Esophagus (tissue), 2 donors: ENCODE measurements at regions not wholly inside any gene's neighbourhood (a gene's known extent, or its start where the extent isn't known, plus 50 kb on each side); places are given as distances from the start of the nearest gene placed in this dataset.
"Not testable (repeated sequence)": the region's sequence is repeated elsewhere in the genome, so short reads cannot be mapped to it uniquely, and the experiment has no call there.

Experiments used
- H3K27ac ChIP-seq, 2 donors: one replicate each; pipeline ENCODE4 v1.5.1; 2013; ENCODE audit warnings: low read depth in 2 of 2, mild to moderate bottlenecking in 2 of 2, inconsistent platforms in 1 of 2, low read length in 1 of 2, moderate library complexity in 1 of 2
- H3K27me3 ChIP-seq, 2 donors: one replicate each; pipeline ENCODE4 v1.6.1; 2013; ENCODE audit warnings: low read length in 2 of 2, control low read depth in 1 of 2, mild to moderate bottlenecking in 1 of 2; ENCODE audit not compliant: insufficient read depth in 2 of 2, control insufficient read depth in 1 of 2
- H3K36me3 ChIP-seq, 2 donors: one replicate each; pipeline ENCODE4 v1.6.1; 2013; ENCODE audit warnings: low read length in 1 of 2; ENCODE audit not compliant: control insufficient read depth in 2 of 2, insufficient read depth in 2 of 2
- H3K4me1 ChIP-seq, 2 donors: one replicate each; pipeline ENCODE4 v1.6.1; 2013; ENCODE audit warnings: low read length in 1 of 2; ENCODE audit not compliant: control insufficient read depth in 2 of 2, insufficient read depth in 2 of 2
- H3K4me3 ChIP-seq, 2 donors: one replicate each; pipeline ENCODE4 v1.5.1; 2013; ENCODE audit warnings: low read length in 2 of 2, mild to moderate bottlenecking in 2 of 2, low read depth in 1 of 2, moderate library complexity in 1 of 2
- H3K9me3 ChIP-seq, 2 donors: one replicate each; pipeline ENCODE4 v1.6.1; 2013; ENCODE audit warnings: mild to moderate bottlenecking in 2 of 2, low read depth in 1 of 2, low read length in 1 of 2, moderate library complexity in 1 of 2; ENCODE audit not compliant: control insufficient read depth in 2 of 2, insufficient read depth in 1 of 2
- WGBS, 2 donors: extraction: QIAGEN DNeasy Blood & Tissue Kit; methylation state at CpG; one replicate each; pipeline ENCODE4 v1.1.7; 2013; 5-methylcytosine and 5-hydroxymethylcytosine counted together
- donor health status: healthy with polysubstance abuse.
- donor health status: Bipolar disorder and iron deficiency.

- Histone ChIP-seq H3K9me3 (no peaks in the 10 kb centered on the region), H3K27me3 (no peaks in the 10 kb centered on the region), H3K36me3 (no peaks in the 10 kb centered on the region), H3K4me3 (no peak overlapping the region), H3K4me1 (no peaks in the 10 kb centered on the region), H3K27ac (no peak overlapping the region)
- WGBS, 2 donors = 88 to 94% methylated on average over 2 of the region's 2 CpGs
Observed at GRCh38 chr1:172789840-172790239, 130.9 kb downstream of the FASLG start.

GRCh38 chr1:172790245-172790644 is 131.3 kb downstream of the FASLG start:
- 65 to 74% methylated on average over 2 of the region's 2 CpGs for WGBS, 2 donors
- no peak overlapping the region for H3K27ac ChIP-seq

DNA sequence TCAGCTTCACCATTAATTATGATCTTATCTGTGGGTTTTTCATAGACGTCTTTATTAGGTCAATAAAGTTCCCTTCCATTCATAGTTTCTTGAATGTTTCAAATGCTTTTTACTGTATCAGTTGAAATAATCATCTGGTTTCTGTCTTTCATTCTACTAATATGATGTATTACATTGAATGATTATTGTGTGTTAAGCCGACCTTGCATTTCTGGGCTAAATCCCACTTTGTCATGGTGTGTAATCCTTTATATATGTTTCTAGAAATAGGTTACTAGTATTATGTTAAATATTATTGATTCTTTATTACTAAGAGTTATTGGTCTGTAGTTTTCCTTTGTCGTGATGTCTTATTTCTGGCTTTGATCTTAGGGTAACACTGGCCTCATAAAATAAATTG is 134.9 kb downstream of the FASLG start:
- Histone ChIP-seq H3K27me3 (no peaks in the 10 kb centered on the region), H3K36me3 (no peaks in the 10 kb centered on the region), H3K9me3 (no peaks in the 10 kb centered on the region), H3K4me3 (no peak overlapping the region), H3K4me1 (no peaks in the 10 kb centered on the region), H3K27ac (no peak overlapping the region)
- WGBS, 2 donors = 83 to 88% methylated on average over 3 of the region's 3 CpGs

More at GRCh38 chr1:172790245-172790644, 131.3 kb downstream of the FASLG start:
- Histone ChIP-seq H3K36me3 (no peaks in the 10 kb centered on the region), H3K4me1 (no peaks in the 10 kb centered on the region), H3K27me3 (no peaks in the 10 kb centered on the region), H3K4me3 (no peak overlapping the region), H3K9me3 (no peaks in the 10 kb centered on the region)

DNA sequence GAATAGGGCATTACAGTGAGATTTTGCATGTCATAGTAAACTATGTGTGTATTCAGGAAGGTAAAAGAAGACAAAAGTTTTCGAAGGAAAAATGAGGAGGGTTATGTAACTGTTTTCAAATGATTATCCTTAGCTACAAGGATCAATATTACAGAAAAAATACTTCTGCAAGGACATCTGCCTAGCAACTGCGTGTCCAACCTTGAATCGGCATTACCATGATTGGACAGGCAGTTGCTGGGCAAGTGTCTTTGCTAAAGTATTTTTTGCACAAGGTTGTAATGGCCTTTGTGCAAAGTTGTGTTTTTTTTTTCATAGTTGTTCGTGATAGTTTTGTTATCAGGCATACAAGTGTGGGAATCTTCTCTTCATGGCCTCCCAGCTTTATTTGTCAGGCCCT is 136.8 kb downstream of the FASLG start:
- no peak overlapping the region for H3K27ac ChIP-seq
- no peaks in the 10 kb centered on the region for H3K27me3 ChIP-seq
- H3K9me3 ChIP-seq = no peaks in the 10 kb centered on the region
- H3K4me1 ChIP-seq = no peaks in the 10 kb centered on the region
- 84 to 92% methylated on average over 4 of the region's 4 CpGs for WGBS, 2 donors
- H3K36me3 ChIP-seq = no peaks in the 10 kb centered on the region
- H3K4me3 ChIP-seq = no peak overlapping the region

GRCh38 chr1:172799804-172800203 is 140.9 kb downstream of the FASLG start:
- 85 to 94% methylated on average over 9 of the region's 9 CpGs for WGBS, 2 donors
- H3K9me3 ChIP-seq, H3K27me3 ChIP-seq, H3K4me3 ChIP-seq, H3K4me1 ChIP-seq, H3K36me3 ChIP-seq, H3K27ac ChIP-seq: not testable (repeated sequence)

DNA sequence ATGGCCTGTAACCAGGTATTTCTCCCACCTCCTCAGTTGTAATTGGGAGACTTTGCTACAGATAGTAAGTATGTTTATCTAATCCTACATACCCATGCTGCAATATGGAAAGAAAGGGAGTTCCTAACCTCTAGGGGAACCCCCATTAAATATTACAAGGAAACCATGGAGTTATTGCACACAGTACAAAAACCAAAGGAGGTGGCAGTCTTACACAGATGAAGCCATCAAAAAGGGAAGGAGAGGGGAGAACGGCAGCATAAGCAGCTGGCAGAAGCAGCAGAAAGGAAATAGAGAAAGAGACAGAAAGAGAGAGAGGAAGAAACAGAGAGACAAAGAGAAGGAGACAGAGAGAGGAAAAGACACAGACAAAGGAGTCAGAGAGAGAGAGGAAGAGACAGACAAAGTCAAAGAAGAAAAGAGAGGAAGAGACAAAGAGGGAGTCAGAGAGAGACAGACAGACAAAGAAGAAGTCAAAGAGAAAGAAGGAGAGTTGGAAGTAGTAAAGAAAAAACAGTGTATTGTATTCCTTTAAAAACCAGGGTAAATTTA is 142.9 kb downstream of the FASLG start:
- WGBS, 2 donors = 71 to 90% methylated on average over 1 of the region's 1 CpG
- Histone ChIP-seq H3K36me3 (no peaks in the 10 kb centered on the region), H3K27ac (no peak overlapping the region), H3K9me3 (no peaks in the 10 kb centered on the region), H3K4me3 (no peak overlapping the region), H3K4me1 (no peaks in the 10 kb centered on the region), H3K27me3 (no peaks in the 10 kb centered on the region)

- Histone ChIP-seq H3K9me3 (peaks cover 0 to 2% of the 10 kb centered on the region in 2 donors), H3K27ac (no peak overlapping the region), H3K36me3 (no peaks in the 10 kb centered on the region), H3K4me3 (no peak overlapping the region), H3K27me3 (no peaks in the 10 kb centered on the region), H3K4me1 (no peaks in the 10 kb centered on the region)
- WGBS, 2 donors = 90 to 93% methylated on average over 1 of the region's 1 CpG
Observed at GRCh38 chr1:172809750-172810149, 150.8 kb downstream of the FASLG start.

DNA sequence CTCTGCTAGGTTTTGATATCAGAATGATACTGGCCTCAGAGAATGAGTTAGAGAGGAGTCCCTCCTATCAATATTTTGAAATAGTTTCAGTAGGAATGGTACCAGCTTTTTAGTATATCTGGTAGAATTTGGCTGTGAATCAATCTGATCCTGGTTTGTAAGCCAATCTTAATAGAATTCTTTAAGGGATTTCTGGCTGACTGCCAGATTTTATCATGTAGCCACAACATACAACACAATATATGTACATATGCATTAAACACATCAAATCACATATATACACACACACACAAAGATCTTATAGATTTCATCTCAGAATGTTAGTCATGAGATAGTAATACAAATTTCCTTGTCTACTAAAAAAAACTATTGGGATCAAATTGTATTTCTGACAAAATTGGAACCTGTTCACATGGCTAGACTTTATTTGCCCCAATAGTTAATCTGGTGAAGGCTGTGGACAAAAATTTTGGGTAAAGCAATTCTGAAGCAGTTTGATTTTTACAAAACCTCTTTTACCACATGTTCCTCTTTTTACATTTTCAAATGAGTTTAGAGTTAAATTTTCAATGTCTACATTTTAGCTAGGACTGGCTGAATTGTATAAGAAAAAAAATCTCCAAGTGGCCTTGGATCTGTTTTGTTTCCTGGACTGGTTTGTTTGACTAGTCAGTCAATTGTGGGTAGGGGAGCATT is 151.7 kb downstream of the FASLG start:
- Histone ChIP-seq H3K4me1 (no peaks in the 10 kb centered on the region), H3K4me3 (no peak overlapping the region), H3K27me3 (no peaks in the 10 kb centered on the region), H3K9me3 (peaks cover 0 to 2% of the 10 kb centered on the region in 2 donors), H3K27ac (no peak overlapping the region), H3K36me3 (no peaks in the 10 kb centered on the region)

DNA sequence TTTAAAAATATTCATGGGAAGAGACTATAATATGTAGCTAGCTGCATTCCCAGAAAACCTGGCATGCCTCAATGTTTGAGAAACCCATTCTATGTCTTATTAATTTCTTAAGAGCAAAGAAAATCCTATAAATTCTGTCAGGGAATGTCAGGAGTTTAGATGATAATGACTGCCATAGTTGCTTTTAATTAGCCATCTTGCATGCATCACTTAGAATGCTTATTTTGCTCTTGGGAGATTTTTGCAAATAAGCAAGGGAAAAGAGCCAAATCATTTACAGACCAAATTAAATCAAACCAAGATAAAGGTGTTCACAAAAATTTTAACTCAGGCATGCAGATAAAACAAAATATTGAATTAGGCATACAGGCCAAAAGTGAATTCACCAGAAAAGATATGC is 152.8 kb downstream of the FASLG start:
- H3K27me3 ChIP-seq = no peaks in the 10 kb centered on the region
- no peak overlapping the region for H3K27ac ChIP-seq
- no peaks in the 10 kb centered on the region for H3K4me1 ChIP-seq
- H3K9me3 ChIP-seq = peaks cover 0 to 2% of the 10 kb centered on the region in 2 donors
- H3K36me3 ChIP-seq = no peaks in the 10 kb centered on the region
- H3K4me3 ChIP-seq = no peak overlapping the region

GRCh38 chr1:172812118-172812517 is 153.2 kb downstream of the FASLG start:
- Histone ChIP-seq H3K27ac (no peak overlapping the region), H3K4me3 (no peak overlapping the region), H3K27me3 (no peaks in the 10 kb centered on the region), H3K9me3 (peaks cover 0 to 2% of the 10 kb centered on the region in 2 donors), H3K4me1 (no peaks in the 10 kb centered on the region), H3K36me3 (no peaks in the 10 kb centered on the region)
